ENCODE measurements at regions not wholly inside any gene's neighbourhood (a gene's known extent, or its start where the extent isn't known, plus 50 kb on each side); places are given as distances from the start of the nearest gene placed in this dataset.

DNA sequence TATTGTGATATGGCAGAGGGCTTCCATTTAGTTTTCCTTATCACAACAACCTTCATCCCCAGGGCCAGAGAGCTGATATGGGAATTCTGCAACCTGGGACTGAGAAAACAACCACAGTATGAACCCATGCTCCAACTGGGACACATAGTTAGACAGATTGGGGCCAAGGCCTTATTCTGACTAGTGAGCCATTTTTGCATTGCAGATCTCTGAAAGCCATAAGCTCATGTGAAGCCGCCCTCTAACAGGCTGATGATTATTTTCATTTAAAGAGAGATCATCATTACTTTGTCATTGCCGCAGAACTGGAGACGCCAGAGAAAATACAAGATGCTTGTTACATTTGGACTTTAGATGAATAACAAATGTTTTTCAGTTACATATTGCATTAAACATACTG is 791.7 kb upstream of the POM121L12 start:
- TF ChIP-seq, protein P1, sequence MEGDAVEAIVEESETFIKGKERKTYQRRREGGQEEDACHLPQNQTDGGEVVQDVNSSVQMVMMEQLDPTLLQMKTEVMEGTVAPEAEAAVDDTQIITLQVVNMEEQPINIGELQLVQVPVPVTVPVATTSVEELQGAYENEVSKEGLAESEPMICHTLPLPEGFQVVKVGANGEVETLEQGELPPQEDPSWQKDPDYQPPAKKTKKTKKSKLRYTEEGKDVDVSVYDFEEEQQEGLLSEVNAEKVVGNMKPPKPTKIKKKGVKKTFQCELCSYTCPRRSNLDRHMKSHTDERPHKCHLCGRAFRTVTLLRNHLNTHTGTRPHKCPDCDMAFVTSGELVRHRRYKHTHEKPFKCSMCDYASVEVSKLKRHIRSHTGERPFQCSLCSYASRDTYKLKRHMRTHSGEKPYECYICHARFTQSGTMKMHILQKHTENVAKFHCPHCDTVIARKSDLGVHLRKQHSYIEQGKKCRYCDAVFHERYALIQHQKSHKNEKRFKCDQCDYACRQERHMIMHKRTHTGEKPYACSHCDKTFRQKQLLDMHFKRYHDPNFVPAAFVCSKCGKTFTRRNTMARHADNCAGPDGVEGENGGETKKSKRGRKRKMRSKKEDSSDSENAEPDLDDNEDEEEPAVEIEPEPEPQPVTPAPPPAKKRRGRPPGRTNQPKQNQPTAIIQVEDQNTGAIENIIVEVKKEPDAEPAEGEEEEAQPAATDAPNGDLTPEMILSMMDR (IDR thresholded peaks at IDR 0.05; ENCODE audit: low read length): no peak
- TF ChIP-seq EZH2 (IDR thresholded peaks at IDR 0.05; ENCODE audit: borderline replicate concordance, low read length): no peak

Measured in OCI-LY1 (cell line).